ENCODE measurements at regions not wholly inside any gene's neighbourhood (a gene's known extent, or its start where the extent isn't known, plus 50 kb on each side); places are given as distances from the start of the nearest gene placed in this dataset.

DNA sequence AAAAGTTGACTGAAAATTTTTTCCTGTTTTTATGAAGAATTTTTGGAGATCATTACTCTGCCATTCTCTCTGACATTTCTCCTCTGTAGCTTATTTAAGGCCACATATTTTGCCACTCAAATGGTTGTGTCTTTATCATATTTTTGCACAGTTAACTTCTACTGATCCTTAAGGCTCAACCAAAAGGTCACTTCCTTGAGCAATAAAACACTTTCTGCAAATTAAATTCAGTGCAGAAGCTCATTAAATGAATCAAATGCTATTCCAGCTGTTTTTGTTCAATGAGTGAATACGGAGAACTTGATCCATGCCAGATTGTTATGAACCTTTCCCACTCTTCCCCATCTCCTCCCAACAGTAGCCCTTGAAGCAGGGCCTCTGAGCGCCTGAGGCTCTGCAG is 93.8 kb upstream of the EPB41L4A start:
- TF ChIP-seq POLR2AphosphoS5 (IDR thresholded peaks at IDR 0.05), result no peak
- TF ChIP-seq, protein P1, sequence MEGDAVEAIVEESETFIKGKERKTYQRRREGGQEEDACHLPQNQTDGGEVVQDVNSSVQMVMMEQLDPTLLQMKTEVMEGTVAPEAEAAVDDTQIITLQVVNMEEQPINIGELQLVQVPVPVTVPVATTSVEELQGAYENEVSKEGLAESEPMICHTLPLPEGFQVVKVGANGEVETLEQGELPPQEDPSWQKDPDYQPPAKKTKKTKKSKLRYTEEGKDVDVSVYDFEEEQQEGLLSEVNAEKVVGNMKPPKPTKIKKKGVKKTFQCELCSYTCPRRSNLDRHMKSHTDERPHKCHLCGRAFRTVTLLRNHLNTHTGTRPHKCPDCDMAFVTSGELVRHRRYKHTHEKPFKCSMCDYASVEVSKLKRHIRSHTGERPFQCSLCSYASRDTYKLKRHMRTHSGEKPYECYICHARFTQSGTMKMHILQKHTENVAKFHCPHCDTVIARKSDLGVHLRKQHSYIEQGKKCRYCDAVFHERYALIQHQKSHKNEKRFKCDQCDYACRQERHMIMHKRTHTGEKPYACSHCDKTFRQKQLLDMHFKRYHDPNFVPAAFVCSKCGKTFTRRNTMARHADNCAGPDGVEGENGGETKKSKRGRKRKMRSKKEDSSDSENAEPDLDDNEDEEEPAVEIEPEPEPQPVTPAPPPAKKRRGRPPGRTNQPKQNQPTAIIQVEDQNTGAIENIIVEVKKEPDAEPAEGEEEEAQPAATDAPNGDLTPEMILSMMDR (IDR thresholded peaks at IDR 0.05), result no peak

Measured in prostate gland (tissue), 2 donors.